Muscle of leg (tissue), 3 donors: ENCODE measurements at regions not wholly inside any gene's neighbourhood (a gene's known extent, or its start where the extent isn't known, plus 50 kb on each side); places are given as distances from the start of the nearest gene placed in this dataset.

Experiments used
- DNase-seq: peaks from one replicate; pipeline ENCODE4 v3.0.0; 2013
- H3K27ac ChIP-seq: one replicate; pipeline ENCODE4 v1.5.1; 2013; ENCODE audit warnings: mild to moderate bottlenecking, low read length, control low read depth
- H3K27me3 ChIP-seq: one replicate; pipeline ENCODE4 v1.6.1; 2013; ENCODE audit warnings: low read length; ENCODE audit not compliant: control insufficient read depth, insufficient read depth
- H3K36me3 ChIP-seq: one replicate; pipeline ENCODE4 v1.6.1; 2013; ENCODE audit warnings: low read length; ENCODE audit not compliant: control insufficient read depth, insufficient read depth
- H3K4me1 ChIP-seq: one replicate; pipeline ENCODE4 v1.6.1; 2013; ENCODE audit warnings: low read length; ENCODE audit not compliant: control insufficient read depth, insufficient read depth
- H3K4me3 ChIP-seq: one replicate; pipeline ENCODE4 v1.5.1; 2013; ENCODE audit warnings: low read length, control low read depth
- H3K9me3 ChIP-seq: replicated peaks from 2 replicates; pipeline ENCODE4 v1.6.1; 2013; ENCODE audit warnings: low read depth, low read length; ENCODE audit not compliant: control insufficient read depth
- whole genome bisulfite sequencing: methylation state at CpG from one replicate; pipeline ENCODE4 v1.1.5; 2013; ENCODE audit warnings: missing lambda C conversion rate; ENCODE audit not compliant: insufficient coverage; 5-methylcytosine and 5-hydroxymethylcytosine counted together

DNA sequence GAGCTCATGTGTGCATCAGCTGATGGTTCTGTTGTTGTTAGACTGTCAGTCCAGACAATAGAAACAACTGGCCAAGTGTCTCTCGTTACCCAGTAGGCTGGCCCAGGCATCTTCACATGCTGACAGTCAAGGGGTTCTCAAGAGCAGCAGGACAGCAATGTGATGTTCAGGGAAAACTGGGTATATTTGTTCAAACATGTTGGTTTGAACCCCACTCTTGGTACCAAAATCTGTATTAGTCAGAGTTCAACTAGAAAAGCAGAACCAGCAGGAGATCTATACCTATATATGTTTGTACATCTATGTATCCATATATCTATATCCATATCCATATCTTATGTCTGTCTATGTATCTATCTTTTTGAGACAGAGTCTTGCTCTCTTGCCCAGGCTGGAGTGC is 108.1 kb downstream of the LRRC70 start:
- H3K27me3 ChIP-seq, result no peaks in the 10 kb centered on the region
- no peak overlapping the region for H3K27ac ChIP-seq
- no peaks in the 10 kb centered on the region for H3K36me3 ChIP-seq
- DNase-seq, result no peak
- WGBS, result no CpG with 5 or more reads among the region's 1 CpG
- no peaks in the 10 kb centered on the region for H3K4me1 ChIP-seq
- no peak overlapping the region for H3K4me3 ChIP-seq
- H3K9me3 ChIP-seq, result no peaks in the 10 kb centered on the region

DNA sequence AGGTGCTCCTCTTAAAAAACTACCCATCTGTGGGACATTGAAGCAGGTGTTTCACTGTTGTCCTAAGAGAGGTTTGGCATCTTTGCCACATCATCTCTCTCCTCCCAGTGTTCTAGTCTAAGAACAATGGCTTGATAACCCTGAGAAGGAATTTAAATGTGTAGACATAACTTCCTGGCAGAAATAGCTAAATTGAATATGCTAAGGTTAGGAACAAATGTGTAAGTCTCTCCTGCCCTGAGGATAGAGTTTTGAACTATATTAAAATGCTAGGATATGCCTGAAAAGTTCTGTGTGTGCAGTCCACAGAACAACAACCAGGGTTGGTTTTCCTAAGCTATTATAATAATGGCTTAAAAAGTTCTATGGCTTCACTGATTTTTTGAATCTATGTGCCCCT is 106.6 kb downstream of the LRRC70 start:
- Histone ChIP-seq H3K27ac (no peak overlapping the region), H3K27me3 (no peaks in the 10 kb centered on the region), H3K9me3 (peaks cover under 1% of the 10 kb centered on the region), H3K4me3 (no peak overlapping the region), H3K4me1 (no peaks in the 10 kb centered on the region), H3K36me3 (no peaks in the 10 kb centered on the region)
- DNase-seq, result no peak

DNA sequence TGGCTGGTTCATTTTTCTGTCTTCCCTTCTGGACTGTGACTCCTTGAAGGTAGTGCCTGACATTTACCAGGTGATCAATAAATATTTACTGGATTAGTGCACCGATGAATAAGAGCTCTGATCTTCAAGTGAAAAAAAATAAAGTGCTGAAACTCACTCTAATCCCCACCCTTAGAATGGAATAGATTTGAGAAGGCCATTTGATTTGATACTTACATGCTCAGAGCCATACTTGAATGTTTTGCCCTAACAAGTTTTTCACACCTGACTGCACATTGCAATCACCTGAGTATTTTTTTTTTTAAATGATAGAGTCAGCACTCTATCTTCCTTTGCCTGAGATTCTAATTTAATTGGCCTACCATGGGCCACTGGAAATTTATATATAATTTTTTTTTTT is 105.7 kb downstream of the LRRC70 start:
- no peaks in the 10 kb centered on the region for H3K4me1 ChIP-seq
- no peak for DNase-seq
- no peak overlapping the region for H3K27ac ChIP-seq
- H3K4me3 ChIP-seq, result no peak overlapping the region
- H3K27me3 ChIP-seq, result no peaks in the 10 kb centered on the region
- no CpG with 5 or more reads among the region's 1 CpG for WGBS
- H3K9me3 ChIP-seq, result peaks cover 6% of the 10 kb centered on the region
- no peaks in the 10 kb centered on the region for H3K36me3 ChIP-seq

DNA sequence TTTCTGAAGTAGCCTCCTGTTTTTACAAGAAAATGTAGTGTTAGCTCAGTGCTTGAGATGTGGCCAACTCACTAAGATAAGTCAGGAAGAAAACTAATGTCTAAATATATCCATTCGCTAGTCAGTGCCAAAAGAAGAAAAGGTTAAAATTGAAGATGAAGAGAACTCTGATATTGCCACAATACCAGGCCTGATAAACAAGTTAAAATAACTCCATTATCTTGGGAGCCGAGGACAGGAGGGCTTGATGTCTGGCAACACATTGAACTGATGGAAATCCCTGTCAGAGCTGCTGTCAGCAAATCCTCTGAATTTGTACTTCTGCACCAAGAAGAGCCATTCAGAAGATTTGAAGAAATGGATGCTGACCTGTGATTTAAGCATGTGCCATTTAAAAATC is 103.4 kb downstream of the LRRC70 start:
- peaks cover 12% of the 10 kb centered on the region for H3K9me3 ChIP-seq
- no peak overlapping the region for H3K27ac ChIP-seq
- no peak overlapping the region for H3K4me3 ChIP-seq
- no peaks in the 10 kb centered on the region for H3K36me3 ChIP-seq
- no peaks in the 10 kb centered on the region for H3K27me3 ChIP-seq
- WGBS, result no CpG with 5 or more reads among the region's 2 CpGs
- DNase-seq, result no peak
- no peaks in the 10 kb centered on the region for H3K4me1 ChIP-seq

DNA sequence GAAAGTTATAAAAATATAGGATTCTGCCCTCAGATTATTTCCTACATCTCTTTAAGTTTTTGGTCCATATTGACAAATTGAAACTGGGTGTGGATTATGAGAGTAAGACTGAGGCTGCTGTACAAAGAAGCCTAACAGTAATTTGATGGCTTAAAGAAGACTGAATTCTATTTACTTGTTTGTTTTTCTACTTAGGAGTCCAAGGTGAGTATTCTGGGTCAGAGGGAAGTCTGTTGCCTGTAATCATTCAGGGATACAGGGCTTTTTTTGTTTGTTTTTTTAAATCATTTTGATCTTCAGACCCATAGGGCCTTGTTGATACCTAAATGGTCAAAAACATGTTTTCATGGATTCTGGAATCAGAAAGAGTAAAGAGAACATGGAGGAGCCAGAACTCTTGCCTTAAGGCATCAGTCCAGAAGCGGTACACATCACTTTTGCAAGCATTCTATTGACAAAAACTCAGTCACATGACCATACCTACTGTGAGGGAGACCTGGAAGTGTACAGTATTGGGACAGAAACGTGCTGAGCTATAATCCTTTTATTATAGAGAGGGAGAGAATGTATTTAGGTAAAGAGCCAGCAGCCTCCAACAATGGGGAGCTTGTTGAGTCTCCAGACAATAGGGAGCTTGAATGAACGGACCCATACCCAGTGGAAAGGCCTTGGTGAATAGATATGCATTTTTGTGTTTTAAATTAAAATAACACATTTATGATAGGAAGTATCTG is 102.7 kb downstream of the LRRC70 start:
- H3K4me3 ChIP-seq, result no peak overlapping the region
- no CpG with 5 or more reads among the region's 3 CpGs for WGBS
- no peak overlapping the region for H3K27ac ChIP-seq
- H3K36me3 ChIP-seq, result no peaks in the 10 kb centered on the region
- H3K27me3 ChIP-seq, result no peaks in the 10 kb centered on the region
- peaks cover 12% of the 10 kb centered on the region for H3K9me3 ChIP-seq
- DNase-seq, result no peak
- no peaks in the 10 kb centered on the region for H3K4me1 ChIP-seq

DNA sequence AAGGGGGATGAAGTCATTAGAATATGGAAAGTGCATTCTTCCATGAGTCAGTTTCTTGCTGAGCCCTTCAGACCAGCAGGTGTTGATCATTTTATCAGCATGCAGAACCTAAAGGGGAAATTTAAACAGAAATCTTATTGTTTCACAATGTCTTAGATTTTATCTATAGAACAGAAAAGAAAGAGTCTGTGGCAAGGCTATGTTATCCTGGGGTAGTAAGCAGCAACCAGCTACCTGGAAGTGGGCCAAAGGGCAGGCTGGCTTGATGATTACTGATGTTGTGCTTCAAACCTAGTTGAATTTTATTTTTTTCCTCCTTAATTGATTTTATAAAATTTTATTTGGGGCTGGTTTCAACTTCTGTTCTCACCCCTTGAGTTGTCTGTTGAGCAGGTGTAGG is 101.5 kb downstream of the LRRC70 start:
- H3K27me3 ChIP-seq, result no peaks in the 10 kb centered on the region
- H3K4me1 ChIP-seq, result no peaks in the 10 kb centered on the region
- no peaks in the 10 kb centered on the region for H3K36me3 ChIP-seq
- H3K27ac ChIP-seq, result no peak overlapping the region
- DNase-seq, result no peak
- H3K4me3 ChIP-seq, result no peak overlapping the region
- peaks cover 12% of the 10 kb centered on the region for H3K9me3 ChIP-seq
